ENCODE measurements at regions not wholly inside any gene's neighbourhood (a gene's known extent, or its start where the extent isn't known, plus 50 kb on each side); places are given as distances from the start of the nearest gene placed in this dataset.

- TF ChIP-seq CTCF (IDR thresholded peaks at IDR 0.05; ENCODE audit: poor library complexity) = no peak
- TF ChIP-seq EZH2 (IDR thresholded peaks at IDR 0.05; ENCODE audit: borderline replicate concordance) = no peak
Measured at GRCh38 chr3:194034346-194035336, 101.3 kb upstream of the HES1 start.

All from hepatocyte (in vitro differentiated cells).